DND-41 (cell line): ENCODE measurements at regions not wholly inside any gene's neighbourhood (a gene's known extent, or its start where the extent isn't known, plus 50 kb on each side); places are given as distances from the start of the nearest gene placed in this dataset.

Experiments
- ATAC-seq: fragments of 200-7000 bp; cut with Tn5 transposase; 3 replicates; pipeline ENCODE4 v1.9.1; 2021; ENCODE audit warnings: low read depth; ENCODE audit not compliant: insufficient read depth
- DNase-seq: peaks from one replicate; pipeline ENCODE4 v3.0.0-alpha.2; 2020
- H2AFZ ChIP-seq: 2 replicates; pipeline ENCODE4 v1.6.0; 2012; ENCODE audit warnings: low read depth, low read length
- H3K27ac ChIP-seq: 2 replicates; pipeline ENCODE4 v1.5.1; 2012; ENCODE audit warnings: low read length, inconsistent platforms
- H3K27me3 ChIP-seq: fragments of 200-600 bp; sonication (generic); 2 replicates; pipeline ENCODE4 v1.6.0; 2012; ENCODE audit warnings: low read length, mild to moderate bottlenecking, inconsistent platforms; ENCODE audit not compliant: insufficient read depth, poor library complexity
- H3K36me3 ChIP-seq: 2 replicates; pipeline ENCODE4 v1.5.1; 2012; ENCODE audit warnings: low read length, inconsistent platforms; ENCODE audit not compliant: insufficient read depth
- H3K4me1 ChIP-seq: 2 replicates; pipeline ENCODE4 v1.5.1; 2012; ENCODE audit warnings: mild to moderate bottlenecking, low read length; ENCODE audit not compliant: insufficient read depth
- H3K4me2 ChIP-seq: 2 replicates; pipeline ENCODE4 v1.6.0; 2012; ENCODE audit warnings: mild to moderate bottlenecking, moderate library complexity, low read length, inconsistent platforms; ENCODE audit not compliant: insufficient read depth
- H3K4me3 ChIP-seq, 2 experiments: fragments of 200-600 bp in 1 of 2; shearing (Covaris generic) in 1 of 2; 2 replicates each; pipeline ENCODE4 v1.5.1; 2012 to 2016; ENCODE audit warnings: inconsistent platforms in 2 of 2, low read length in 2 of 2, mild to moderate bottlenecking in 2 of 2, low read depth in 1 of 2, moderate library complexity in 1 of 2
- H3K79me2 ChIP-seq: 2 replicates; pipeline ENCODE4 v1.6.0; 2012; ENCODE audit warnings: low read length, inconsistent platforms; ENCODE audit not compliant: insufficient read depth
- H3K9ac ChIP-seq: 2 replicates; pipeline ENCODE4 v1.6.0; 2012; ENCODE audit warnings: low read depth, mild to moderate bottlenecking, inconsistent platforms, low read length, moderate library complexity
- H3K9me3 ChIP-seq: 2 replicates; pipeline ENCODE4 v1.5.1; 2012; ENCODE audit warnings: low read length, moderate library complexity, mild to moderate bottlenecking, inconsistent platforms; ENCODE audit not compliant: insufficient read depth, severe bottlenecking
- H4K20me1 ChIP-seq: 2 replicates; pipeline ENCODE4 v1.6.0; 2012; ENCODE audit warnings: low read length; ENCODE audit not compliant: insufficient read depth
- CTCF ChIP-seq: IDR thresholded peaks from 2 replicates; pipeline ENCODE4 v1.5.1; 2012; ENCODE audit warnings: borderline replicate concordance, low read length, moderate library complexity, mild to moderate bottlenecking; ENCODE audit not compliant: poor library complexity, severe bottlenecking; ENCODE audit errors: extremely low read depth
- EZH2 ChIP-seq: IDR thresholded peaks from 3 replicates; pipeline ENCODE4 v1.6.1; 2012; ENCODE audit warnings: borderline replicate concordance, low read depth, mild to moderate bottlenecking, moderate library complexity, low read length, inconsistent platforms; ENCODE audit not compliant: severe bottlenecking

- no peaks in the 10 kb centered on the region for H3K79me2 ChIP-seq
- TF ChIP-seq EZH2 (no peak), CTCF (no peak)
- H3K36me3 ChIP-seq: no peaks in the 10 kb centered on the region
- DNase-seq: no peak
- H3K27me3 ChIP-seq: no peaks in the 10 kb centered on the region
- no peak overlapping the region for H2AFZ ChIP-seq
- no peak overlapping the region for H3K4me2 ChIP-seq
- H3K4me1 ChIP-seq: no peaks in the 10 kb centered on the region
- H3K9ac ChIP-seq: no peak overlapping the region
- no peak for ATAC-seq
- H3K9me3 ChIP-seq: no peaks in the 10 kb centered on the region
- H4K20me1 ChIP-seq: no peaks in the 10 kb centered on the region
- H3K4me3 ChIP-seq: no peak overlapping the region
- no peak overlapping the region for H3K27ac ChIP-seq
Observed at GRCh38 chr13:24075137-24075975, 85.2 kb upstream of the SPATA13 start.

GRCh38 chr13:24076109-24076508 is 84.4 kb upstream of the SPATA13 start:
- H3K4me2 ChIP-seq: no peak overlapping the region
- ATAC-seq: no peak
- no peak for DNase-seq
- no peak overlapping the region for H2AFZ ChIP-seq
- no peaks in the 10 kb centered on the region for H4K20me1 ChIP-seq
- TF ChIP-seq CTCF: no peak
- H3K36me3 ChIP-seq: no peaks in the 10 kb centered on the region
- no peak overlapping the region for H3K27ac ChIP-seq
- H3K4me1 ChIP-seq: no peaks in the 10 kb centered on the region
- no peak overlapping the region for H3K4me3 ChIP-seq
- H3K9ac ChIP-seq: no peak overlapping the region
- H3K27me3 ChIP-seq: no peaks in the 10 kb centered on the region
- no peaks in the 10 kb centered on the region for H3K79me2 ChIP-seq
- H3K9me3 ChIP-seq: no peaks in the 10 kb centered on the region

- Histone ChIP-seq H3K9ac (no peak overlapping the region), H3K27me3 (no peaks in the 10 kb centered on the region), H3K79me2 (no peaks in the 10 kb centered on the region), H3K9me3 (no peaks in the 10 kb centered on the region), H3K4me2 (no peak overlapping the region), H2AFZ (no peak overlapping the region), H3K4me3 (no peak overlapping the region), H3K27ac (no peak overlapping the region), H4K20me1 (no peaks in the 10 kb centered on the region), H3K4me1 (no peaks in the 10 kb centered on the region), H3K36me3 (no peaks in the 10 kb centered on the region)
- DNase-seq (no peak), ATAC-seq (no peak)
- TF ChIP-seq EZH2 (no peak), CTCF (no peak)
Observed at GRCh38 chr13:24076636-24077035, 83.9 kb upstream of the SPATA13 start.
